HepG2 (cell line): ENCODE measurements at regions not wholly inside any gene's neighbourhood (a gene's known extent, or its start where the extent isn't known, plus 50 kb on each side); places are given as distances from the start of the nearest gene placed in this dataset.

Experiments used
- ATAC-seq: fragments of 200-7000 bp; cut with Tn5 transposase; 3 replicates; pipeline ENCODE4 v1.9.1; 2020; ENCODE audit warnings: mild to moderate bottlenecking, moderate library complexity
- BruUV-seq: library from RNA; stranded (reverse); fragments of 400-500 nt; replicated peaks from 2 replicates; lab custom pipeline; 2021; lab: Mats Ljungman, UMichigan
- CTCF ChIA-PET: fragments of 300-600 bp; formaldehyde crosslinking; extraction: SDS; loops from one replicate; lab custom pipeline; 2021; ENCODE audit warnings: low total read pairs, inconsistent platforms, low intra/inter-chr PET ratio; lab: Yijun Ruan, JAX
- POLR2A ChIA-PET: fragments of 350-600 bp; sonication (Branson Sonifier 250); formaldehyde crosslinking; loops from one replicate; lab custom pipeline; 2020; ENCODE audit warnings: antibody characterized with exemption, inconsistent platforms; lab: Yijun Ruan, JAX
- DNase-seq: peaks from one replicate; pipeline ENCODE4 v3.0.0-alpha.2; 2015; ENCODE audit warnings: low spot score
- FAIRE-seq: peaks from 3 replicates; lab custom pipeline; 2011; peaks lifted over from hg19 to GRCh38; lab: Jason Lieb, UNC
- H2AFZ ChIP-seq: one replicate; pipeline ENCODE4 v1.6.1; 2011; ENCODE audit warnings: low read length, inconsistent platforms
- H3K27ac ChIP-seq: fragments of 300-600 bp; 3 replicates; pipeline ENCODE4 v1.8.0; 2011; ENCODE audit warnings: mixed run types, mild to moderate bottlenecking, mixed read lengths, low read length, inconsistent platforms; ENCODE audit not compliant: insufficient read depth; ENCODE audit errors: extremely low read length
- H3K27me3 ChIP-seq, 2 experiments: fragments of 200-600 bp in 1 of 2; 2 replicates in 1 of 2; 3 replicates in 1 of 2; pipeline versions ENCODE4 v1.6.0 to v1.8.0; 2011; ENCODE audit warnings: low read length in 2 of 2, mild to moderate bottlenecking in 2 of 2, moderate library complexity in 2 of 2, inconsistent platforms in 1 of 2; ENCODE audit not compliant: insufficient read depth in 2 of 2, control insufficient read depth in 1 of 2
- H3K36me3 ChIP-seq, 2 experiments: fragments of 200-600 bp in 1 of 2; replicated peaks in 1 of 2; 2 replicates in 1 of 2; 3 replicates in 1 of 2; pipeline versions ENCODE4 v1.5.1 to v1.8.0; 2011; ENCODE audit warnings: low read length in 2 of 2, inconsistent platforms in 1 of 2; ENCODE audit not compliant: insufficient read depth in 2 of 2, control insufficient read depth in 1 of 2
- H3K4me1 ChIP-seq: 2 replicates; pipeline ENCODE4 v1.5.1; 2012; ENCODE audit warnings: low read length, inconsistent platforms; ENCODE audit not compliant: insufficient read depth
- H3K4me2 ChIP-seq: 2 replicates; pipeline ENCODE4 v1.6.0; 2011; ENCODE audit warnings: low read depth, low read length, inconsistent platforms
- H3K4me3 ChIP-seq, 3 experiments: fragments of 200-600 bp in 1 of 3; sonication (generic), shearing (Covaris generic) in 1 of 3; replicated peaks in 1 of 3; 2 replicates each; pipeline ENCODE4 v1.5.1; 2011 to 2016; ENCODE audit warnings: low read length in 3 of 3, inconsistent platforms in 2 of 3, low read depth in 2 of 3, mild to moderate bottlenecking in 2 of 3, control low read depth in 1 of 3, mixed read lengths in 1 of 3; ENCODE audit not compliant: insufficient read depth in 1 of 3
- H3K79me2 ChIP-seq: one replicate; pipeline ENCODE4 v1.6.1; 2011; ENCODE audit warnings: low read length, inconsistent platforms; ENCODE audit not compliant: insufficient read depth
- H3K9ac ChIP-seq: 2 replicates; pipeline ENCODE4 v1.6.0; 2011; ENCODE audit warnings: mild to moderate bottlenecking, low read depth, low read length, inconsistent platforms; ENCODE audit not compliant: insufficient read depth
- H3K9me3 ChIP-seq: 2 replicates; pipeline ENCODE4 v1.5.1; 2012; ENCODE audit warnings: mild to moderate bottlenecking, low read length
- H4K20me1 ChIP-seq: 2 replicates; pipeline ENCODE4 v1.6.0; 2011; ENCODE audit warnings: inconsistent platforms, mild to moderate bottlenecking, low read length, moderate library complexity; ENCODE audit not compliant: insufficient read depth
- CCDC6 ChIP-seq: sonication (generic); formaldehyde crosslinking; IDR thresholded peaks from 2 replicates; pipeline ENCODE4 v1.8.1; 2022; ENCODE audit warnings: mild to moderate bottlenecking, missing genetic modification reagents, moderate library complexity
- CERS6 ChIP-seq: sonication (generic); formaldehyde crosslinking; IDR thresholded peaks from 2 replicates; pipeline ENCODE4 v1.5.0; 2020; ENCODE audit warnings: missing genetic modification reagents
- ELF4 ChIP-seq: sonication (generic); formaldehyde crosslinking; IDR thresholded peaks from 2 replicates; pipeline ENCODE4 v1.5.0; 2020; ENCODE audit warnings: missing genetic modification reagents, mild to moderate bottlenecking, moderate library complexity, borderline replicate concordance
- HIC2 ChIP-seq: sonication (generic); formaldehyde crosslinking; IDR thresholded peaks from 2 replicates; pipeline ENCODE4 v1.9.0; 2022; ENCODE audit warnings: low read depth, missing genetic modification reagents
- HOMEZ ChIP-seq: IDR thresholded peaks from 2 replicates; pipeline ENCODE4 v1.6.1; 2016; ENCODE audit warnings: low read depth
- MLX ChIP-seq: IDR thresholded peaks from 2 replicates; pipeline ENCODE4 v1.6.1; 2016
- PATZ1 ChIP-seq: sonication (generic); formaldehyde crosslinking; IDR thresholded peaks from 2 replicates; pipeline ENCODE4 v1.4.0; 2020; ENCODE audit warnings: missing genetic modification reagents
- TAF1 ChIP-seq: sonication (generic); formaldehyde crosslinking; IDR thresholded peaks from 2 replicates; pipeline ENCODE4 v1.4.0; 2020; ENCODE audit warnings: missing genetic modification reagents
- TEAD3 ChIP-seq: optimal IDR thresholded peaks from 2 replicates; pipeline ENCODE3; 2016; ENCODE audit warnings: borderline replicate concordance
- ZBTB21 ChIP-seq: sonication (generic); formaldehyde crosslinking; IDR thresholded peaks from 2 replicates; pipeline ENCODE4 v1.4.0; 2020; ENCODE audit warnings: missing genetic modification reagents
- ZNF17 ChIP-seq: sonication (generic); formaldehyde crosslinking; IDR thresholded peaks from 2 replicates; pipeline ENCODE4 v1.5.0; 2020; ENCODE audit warnings: mild to moderate bottlenecking, missing genetic modification reagents
- ZNF383 ChIP-seq: sonication (generic); formaldehyde crosslinking; IDR thresholded peaks from 2 replicates; pipeline ENCODE4 v1.4.0; 2020; ENCODE audit warnings: missing genetic modification reagents, mild to moderate bottlenecking, borderline replicate concordance
- ZNF549 ChIP-seq: sonication (generic); formaldehyde crosslinking; IDR thresholded peaks from 2 replicates; pipeline ENCODE4 v1.5.0; 2020; ENCODE audit warnings: missing genetic modification reagents
- ZNF710 ChIP-seq: sonication (generic); formaldehyde crosslinking; IDR thresholded peaks from 2 replicates; pipeline ENCODE4 v1.5.0; 2020; ENCODE audit warnings: mild to moderate bottlenecking, missing genetic modification reagents, borderline replicate concordance
- ZSCAN29 ChIP-seq: sonication (generic); formaldehyde crosslinking; conservative IDR thresholded peaks from 2 replicates; pipeline ENCODE4 v1.4.0; 2020; ENCODE audit warnings: mild to moderate bottlenecking, missing genetic modification reagents
- WGBS: methylation state at CpG from one replicate; pipeline ENCODE4 v1.1.6; 2017; ENCODE audit warnings: low lambda C conversion rate; 5-methylcytosine and 5-hydroxymethylcytosine counted together
- in situ Hi-C: cut with HindIII; loops from 2 replicates; pipeline ENCODE4 v1.10.0; 2017; ENCODE audit warnings: low pct_unique_long_range_greater_than_20kb; ENCODE audit not compliant: extremely low pct_ligation_motif_present
- intact Hi-C: fragments of 100-400 bp; cut with micrococcal nuclease; formaldehyde crosslinking; loops from one replicate; pipeline ENCODE4 v1.10.0; 2022; ENCODE audit not compliant: unreplicated experiment

GRCh38 chr12:46523446-46523845 lies 150.9 kb upstream of the SLC38A2 start:
- Histone ChIP-seq H3K27ac (peak overlapping the region; percentile 59), H3K27me3 (no peaks in the 10 kb centered on the region), H3K9me3 (no peaks in the 10 kb centered on the region), H3K4me1 (peaks cover 71% of the 10 kb centered on the region), H3K36me3 (no peaks in the 10 kb centered on the region), H3K4me3 (peak overlapping the region; percentile 29 to 52 (median 38); a peak in 5 of 6 replicates), H3K79me2 (peaks cover 4% of the 10 kb centered on the region), H3K4me2 (peak overlapping the region; percentile 81), H4K20me1 (no peaks in the 10 kb centered on the region), H2AFZ (no peak overlapping the region), H3K9ac (peak overlapping the region; percentile 44)
- in situ Hi-C loops = loop anchor here (10.0 kb wide), 1 partner anchor 141 kb away; no protein-coding TSS in a partner anchor
- 2% methylated on average over 2 of the region's 2 CpGs for WGBS
- ATAC-seq (peak; percentile 82), DNase-seq (peak; percentile 62), FAIRE-seq (no peak)
- POLR2A ChIA-PET = interaction anchor here (1.0 to 1.9 kb wide), 18 partner anchors 11 to 532 kb away, joined by 3 to 18 read pairs (median 5); partner anchors contain the start of genes SCAF11 and SLC38A2
- intact Hi-C loops = loop anchor here (1.0 kb wide), 1 partner anchor 31 kb away; no protein-coding TSS in a partner anchor
- BruUV-seq = no TSS peak
- CTCF ChIA-PET = no interaction called here
- peak; percentile 89 for TF ChIP-seq TEAD3
- peak; percentile 16; the same call in 1 of the 2 replicates for TF ChIP-seq PATZ1
- TF ChIP-seq ZNF710 (CRISPR knock-in tag) = 0 out of 2 replicates have a peak, but pooled peaks have one; percentile 1
- TF ChIP-seq MLX (CRISPR knock-in tag) = 0 out of 2 replicates have a peak, but pooled peaks have one; percentile 5
- TF ChIP-seq HIC2 (CRISPR knock-in tag) = 0 out of 2 replicates have a peak, but pooled peaks have one; percentile 44
- no peak for TF ChIP-seq ZNF17 (CRISPR knock-in tag)
- no peak for TF ChIP-seq ZNF549 (CRISPR knock-in tag)
- TF ChIP-seq TAF1 (CRISPR knock-in tag) = 0 out of 2 replicates have a peak, but pooled peaks have one; percentile 23
- TF ChIP-seq HOMEZ (CRISPR knock-in tag) = 0 out of 2 replicates have a peak, but pooled peaks have one; percentile 5
- TF ChIP-seq CCDC6 (CRISPR knock-in tag) = peak; percentile 16; the same call in 1 of the 2 replicates
- TF ChIP-seq ZNF383 (CRISPR knock-in tag) = no peak
- 0 out of 2 replicates have a peak, but pooled peaks have one; percentile 53 for TF ChIP-seq ZSCAN29 (CRISPR knock-in tag)
- TF ChIP-seq CERS6 (CRISPR knock-in tag) = no peak
- TF ChIP-seq ELF4 (CRISPR knock-in tag) = 0 out of 2 replicates have a peak, but pooled peaks have one; percentile 9
- no peak for TF ChIP-seq ZBTB21 (CRISPR knock-in tag)
